ENCODE measurements at regions not wholly inside any gene's neighbourhood (a gene's known extent, or its start where the extent isn't known, plus 50 kb on each side); places are given as distances from the start of the nearest gene placed in this dataset.
A peak's percentile ranks its signal among the peaks of the same experiment; 100 is the strongest.
"Not testable (repeated sequence)": the region's sequence is repeated elsewhere in the genome, so short reads cannot be mapped to it uniquely, and the experiment has no call there.

DNA sequence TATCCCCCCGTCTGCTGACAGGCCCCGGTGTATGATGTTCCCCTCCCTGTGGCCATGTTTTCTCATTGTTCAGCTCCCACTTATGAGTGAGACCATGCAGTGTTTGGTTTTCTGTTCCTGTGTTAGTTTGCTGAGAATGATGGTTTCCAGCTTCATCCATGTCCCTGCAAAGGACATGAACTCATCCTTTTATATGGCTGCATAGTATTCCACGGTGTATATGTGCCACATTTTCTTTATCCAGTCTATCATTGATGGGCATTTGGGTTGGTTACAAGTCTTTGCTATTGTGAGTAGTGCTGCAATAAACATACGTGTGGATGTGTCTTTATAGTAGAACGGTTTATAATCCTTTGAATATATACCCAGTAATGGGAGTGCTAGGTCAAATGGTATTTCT lies 244.7 kb downstream of the NEBL start:
- not testable (repeated sequence) for DNase-seq

DNA sequence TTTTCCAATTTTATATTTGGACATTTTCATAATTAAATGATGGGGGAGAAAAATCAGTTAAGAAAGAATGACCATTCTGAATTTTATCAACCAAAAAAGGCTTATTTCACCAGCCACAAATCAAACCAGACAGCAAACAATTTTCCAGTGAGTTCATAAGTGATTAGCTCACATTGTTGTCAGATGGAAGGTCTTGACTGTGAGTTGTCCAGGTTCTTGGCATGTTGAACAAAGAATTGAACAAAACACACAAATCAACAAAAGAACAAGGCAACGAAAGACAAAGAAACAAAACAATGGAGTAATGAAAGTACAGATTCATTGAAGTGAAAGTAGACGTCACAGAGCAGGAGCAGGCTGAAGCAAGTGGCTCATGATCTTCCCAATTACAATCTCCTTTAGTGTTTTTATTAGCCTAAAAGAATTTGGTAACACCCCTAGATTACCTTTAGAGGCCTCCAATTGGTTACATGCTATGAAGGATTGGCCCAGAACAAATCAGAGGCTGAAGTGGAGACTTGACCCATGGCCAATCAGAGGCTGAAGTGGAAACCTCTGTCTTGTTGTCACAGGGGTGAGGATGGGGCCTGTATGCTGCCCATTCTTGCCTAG lies 248.7 kb downstream of the NEBL start:
- no peak for DNase-seq

DNA sequence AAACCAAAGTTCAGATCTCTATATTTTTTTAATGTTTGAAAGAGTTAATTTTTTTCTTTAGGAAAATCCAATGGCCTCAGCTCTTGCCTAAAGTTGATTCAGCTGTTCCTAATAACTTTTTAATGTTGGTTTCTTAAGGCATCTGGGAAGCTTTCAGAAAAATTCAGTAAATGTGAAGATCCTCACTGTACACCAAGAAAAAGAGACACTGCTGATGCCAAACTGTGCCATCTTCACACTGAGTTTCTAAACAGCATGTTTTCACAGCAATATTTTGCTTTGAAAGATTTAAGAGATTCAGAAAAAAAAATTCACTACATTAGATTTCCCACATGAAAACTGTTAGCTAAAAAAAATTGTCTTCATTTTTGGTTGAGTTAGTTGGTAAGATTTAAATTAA lies 249.4 kb downstream of the NEBL start:
- no peak for DNase-seq

DNA sequence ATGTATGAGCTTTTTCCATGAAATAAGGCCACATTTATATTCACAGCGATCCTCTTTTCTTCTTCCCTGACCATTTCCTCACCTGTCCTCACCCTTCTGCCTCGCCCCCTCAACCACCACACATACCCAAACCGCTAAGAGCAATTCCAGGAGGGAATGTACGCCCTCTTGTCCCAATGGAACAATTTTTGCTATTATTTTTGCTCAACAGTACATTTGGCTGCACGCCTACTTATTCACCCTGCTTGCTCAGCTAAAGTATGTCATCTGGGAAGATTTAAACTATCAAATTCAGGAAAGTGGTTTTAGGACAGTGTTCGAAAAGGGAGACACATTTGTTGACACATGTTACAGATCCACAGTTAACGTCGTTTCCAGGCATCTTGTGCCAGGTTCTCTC lies 252.7 kb downstream of the NEBL start:
- DNase-seq = no peak

DNA sequence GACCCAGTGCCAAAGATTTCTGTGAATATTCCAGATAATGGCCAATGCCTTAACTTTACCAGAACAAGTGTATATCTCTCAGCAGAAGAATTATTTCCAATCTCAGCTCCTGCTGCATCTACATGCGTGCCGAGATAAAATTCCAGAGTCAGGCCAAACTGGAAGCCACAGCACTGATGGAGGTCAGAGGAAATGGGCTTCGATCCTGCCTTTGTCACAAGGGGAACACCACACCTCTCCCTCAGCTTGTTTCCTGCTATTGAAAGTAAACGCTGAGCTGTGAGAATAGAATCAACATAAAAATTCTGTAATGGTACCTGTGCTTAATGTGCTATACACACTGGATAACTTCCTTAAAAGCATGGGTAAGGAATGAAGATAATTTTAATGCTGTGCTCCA lies 255.5 kb downstream of the NEBL start:
- DNase-seq = no peak

DNA sequence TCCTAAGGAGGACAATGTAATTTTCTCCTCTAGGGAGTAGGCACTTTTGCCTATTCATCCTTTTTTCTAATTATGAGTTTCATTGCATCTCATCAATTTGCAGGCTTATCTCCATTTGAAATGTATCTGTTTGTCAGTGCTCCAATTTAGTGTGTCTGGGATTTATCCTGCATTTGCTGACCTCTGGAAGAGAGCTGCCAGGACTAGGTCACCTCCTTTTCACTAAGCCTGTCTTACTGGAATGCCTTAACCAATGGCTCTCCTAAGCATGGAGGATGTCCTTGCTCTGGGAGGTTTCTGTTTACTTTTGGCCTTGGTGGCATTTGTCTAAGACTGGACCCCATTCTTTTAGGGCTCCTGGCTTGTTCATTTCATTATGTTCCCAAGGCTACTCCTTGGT lies 261.5 kb downstream of the NEBL start:
- no peak for DNase-seq

DNA sequence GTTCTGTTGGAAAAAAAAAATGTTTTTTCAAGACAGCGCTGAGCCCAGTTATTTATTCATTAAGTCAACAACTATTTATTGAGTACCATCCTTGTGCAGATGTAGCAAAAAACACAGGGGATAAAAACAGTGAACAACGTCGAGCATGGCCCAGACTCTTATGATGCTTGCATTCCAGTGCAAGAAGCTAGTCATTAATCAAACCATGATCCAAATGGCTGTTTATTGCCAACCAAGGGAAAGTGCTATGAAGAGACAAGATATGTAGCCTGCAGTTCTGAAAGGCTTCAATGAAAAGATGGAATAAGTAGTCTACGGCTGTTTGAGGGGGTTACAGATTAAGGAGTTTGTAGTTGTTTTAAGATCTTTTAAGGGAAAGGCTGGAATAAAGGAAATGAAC lies 262.3 kb downstream of the NEBL start:
- no peak for DNase-seq

DNA sequence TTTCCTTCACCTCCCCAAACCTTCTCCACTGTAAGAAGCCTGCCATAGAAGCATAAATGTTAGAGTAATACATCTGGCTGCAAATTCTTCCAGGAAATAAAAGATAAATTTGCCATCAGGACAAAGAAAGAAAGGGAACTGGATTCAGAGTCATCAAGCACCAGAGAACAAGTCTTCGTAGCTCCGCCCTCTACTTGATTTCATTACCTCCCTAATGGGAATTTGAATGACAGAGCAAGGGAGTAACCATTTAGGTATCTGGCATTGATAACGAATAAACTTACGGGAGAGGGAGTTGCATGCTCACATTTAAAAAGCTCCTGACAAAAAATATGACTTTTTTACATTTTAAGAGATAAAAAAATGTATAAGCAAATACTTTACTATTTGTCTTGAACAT lies 263.4 kb downstream of the NEBL start:
- DNase-seq = no peak

DNA sequence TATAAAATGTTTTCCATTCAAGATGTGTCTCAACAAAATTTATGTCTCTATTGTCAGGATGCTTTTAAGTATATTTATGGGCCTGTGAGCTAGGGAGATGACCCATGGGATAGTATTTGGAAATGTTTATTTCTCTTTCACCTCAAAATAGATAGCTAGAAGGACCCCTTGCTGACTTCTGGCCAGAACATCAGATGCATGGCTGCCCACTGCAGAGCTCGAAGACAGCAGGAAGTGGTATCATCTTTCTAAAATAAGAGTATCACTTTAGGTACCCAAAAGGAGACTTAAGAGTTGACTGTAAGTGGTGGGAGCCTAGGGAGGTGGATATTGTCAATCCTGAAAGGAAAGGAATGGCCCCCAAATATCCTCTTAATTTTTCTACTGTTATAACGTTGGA lies 264.4 kb downstream of the NEBL start:
- DNase-seq = no peak

DNA sequence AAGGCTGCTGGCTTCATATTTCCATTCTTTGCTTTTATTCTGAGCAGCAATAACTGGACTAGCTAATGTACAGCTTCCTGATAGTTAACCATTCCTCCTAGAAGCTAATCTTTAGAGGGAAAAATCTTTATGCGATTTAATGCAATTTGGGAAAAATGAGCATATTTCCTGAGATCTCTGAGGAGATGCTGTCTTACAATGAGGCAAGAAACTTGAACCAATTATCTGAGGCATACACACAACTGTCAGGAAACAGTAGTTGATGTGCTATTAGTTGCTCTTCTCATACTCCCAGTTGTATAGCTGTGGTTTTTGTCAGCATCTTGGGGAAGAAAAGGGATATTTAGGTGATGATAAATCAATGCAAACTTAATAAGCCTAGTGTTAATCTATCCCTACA lies 265.9 kb downstream of the NEBL start:
- no peak for DNase-seq

DNA sequence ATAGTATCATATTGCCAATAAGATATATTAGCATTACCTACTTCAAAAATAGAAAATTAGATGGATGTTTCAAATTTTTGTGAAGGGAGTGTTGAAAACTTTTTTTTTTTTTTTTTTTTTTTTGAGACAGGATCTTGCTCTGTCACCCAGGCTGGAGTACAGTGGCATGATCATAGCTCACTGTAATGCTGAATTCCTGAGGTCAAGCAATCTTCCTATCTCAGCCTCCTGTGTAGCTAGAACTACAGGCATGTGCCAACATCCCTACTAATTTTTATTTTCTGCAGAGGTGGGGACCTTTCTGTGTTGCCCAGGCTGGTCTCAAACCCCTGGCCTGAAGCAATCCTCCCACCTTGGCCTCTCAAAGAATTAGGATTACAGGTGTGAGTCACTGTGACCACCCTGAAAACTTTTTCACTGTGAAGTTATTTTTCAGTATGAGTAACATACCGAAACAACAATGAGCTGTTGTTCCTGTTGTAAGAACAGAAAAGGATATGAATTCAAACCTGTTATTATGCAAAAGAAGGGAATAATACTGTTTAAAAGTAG lies 266.9 kb downstream of the NEBL start:
- no peak for DNase-seq

DNA sequence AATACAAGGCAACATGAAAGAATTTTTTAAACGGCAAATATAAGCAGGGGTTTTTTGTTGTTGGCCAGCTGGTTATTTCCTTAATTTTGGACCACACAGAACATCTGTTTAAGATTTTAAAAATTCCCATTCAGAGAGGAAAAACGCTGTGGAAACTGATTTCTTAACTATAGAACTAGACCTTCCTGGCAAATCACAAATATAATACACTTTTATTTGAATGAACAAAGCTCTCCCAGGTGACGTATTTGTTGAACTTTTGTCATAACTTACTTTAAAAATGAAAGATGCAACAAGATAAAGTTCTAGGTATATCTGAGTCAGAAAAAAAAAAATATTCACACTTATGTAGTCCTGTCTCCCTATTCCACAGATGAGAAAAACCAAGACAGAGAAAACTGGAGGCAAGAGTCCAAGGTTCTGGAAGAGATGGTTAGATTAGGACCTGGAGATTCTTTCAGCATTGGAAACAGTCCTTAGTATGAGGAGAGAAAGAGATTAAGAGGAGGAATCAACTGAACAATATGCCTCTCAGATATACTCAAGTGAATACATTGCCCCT lies 269.1 kb downstream of the NEBL start:
- DNase-seq = no peak

DNA sequence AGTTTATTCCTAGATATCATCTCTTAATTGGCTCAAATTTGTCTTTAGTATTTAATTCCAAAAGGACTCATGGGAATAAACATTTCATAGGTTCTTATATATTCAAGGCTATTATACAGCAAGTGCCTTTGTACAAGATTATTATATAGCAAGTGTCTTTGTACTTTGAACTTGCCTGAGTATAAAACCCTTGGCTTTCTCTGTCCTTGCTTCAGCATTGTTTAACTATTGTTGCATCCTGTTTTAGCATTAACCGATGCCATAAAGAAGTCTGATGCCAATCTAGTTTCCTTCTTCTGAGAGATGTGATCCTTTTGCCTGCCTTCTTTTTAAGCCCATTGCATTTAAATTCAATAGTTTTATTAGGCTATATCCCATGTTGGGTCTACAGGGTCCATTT lies 270.0 kb downstream of the NEBL start:
- DNase-seq = no peak

DNA sequence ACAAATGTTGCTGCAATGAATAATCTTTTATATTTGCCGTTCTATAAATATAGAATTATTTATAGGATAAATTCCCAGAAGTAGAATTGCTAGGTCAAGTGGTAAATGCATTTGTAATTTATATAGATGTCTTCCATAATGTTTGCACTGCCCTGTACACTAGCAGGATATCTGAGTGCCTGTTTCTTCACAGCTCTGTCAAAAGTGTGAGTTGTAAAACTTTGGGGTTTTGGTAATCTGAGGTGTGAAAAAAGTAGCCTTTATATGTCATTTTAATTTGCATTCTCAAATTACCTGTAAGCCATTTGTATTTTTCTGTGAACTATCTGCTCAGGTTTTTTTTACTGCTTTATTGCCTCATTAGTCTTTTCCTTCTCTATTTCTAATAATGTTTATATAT lies 271.2 kb downstream of the NEBL start:
- no peak for DNase-seq

DNA sequence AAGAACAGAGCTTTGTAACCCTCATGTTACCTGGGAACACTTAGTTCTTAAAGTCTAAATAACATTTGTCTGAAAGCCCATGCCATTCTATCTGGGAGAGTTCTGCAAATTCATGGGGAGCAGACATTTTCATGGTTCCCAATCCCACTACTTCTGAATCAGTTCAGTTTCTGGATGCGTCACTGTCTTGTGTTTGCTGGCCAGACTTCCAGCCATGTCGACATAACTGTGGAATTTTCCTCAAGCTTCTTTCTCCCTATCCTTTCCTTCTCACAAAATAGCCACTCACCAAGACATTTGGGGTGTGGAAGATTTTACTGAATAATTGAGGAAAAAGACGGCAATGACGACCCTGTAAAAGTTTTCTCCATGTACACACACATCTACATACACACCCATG lies 272.5 kb downstream of the NEBL start:
- DNase-seq = no peak

DNA sequence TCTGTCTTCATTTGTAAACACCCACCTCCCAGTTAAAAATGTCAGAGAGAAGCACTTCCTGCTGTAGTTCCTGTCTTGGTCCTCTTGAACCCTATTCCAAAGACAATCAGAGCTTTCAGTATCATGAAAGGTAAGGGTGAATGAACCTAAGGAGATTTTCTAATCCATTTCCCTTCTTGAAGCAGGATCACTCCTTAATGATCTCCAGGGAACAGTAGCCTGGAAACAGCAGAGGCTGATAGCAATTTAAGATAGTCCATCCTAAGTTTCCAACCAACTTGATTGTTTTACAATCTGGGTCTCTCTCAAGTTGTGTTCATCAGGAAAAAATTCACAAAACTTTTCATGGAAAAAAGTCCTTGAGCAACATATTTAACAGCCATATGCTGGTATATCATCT lies 273.6 kb downstream of the NEBL start:
- no peak for DNase-seq

DNA sequence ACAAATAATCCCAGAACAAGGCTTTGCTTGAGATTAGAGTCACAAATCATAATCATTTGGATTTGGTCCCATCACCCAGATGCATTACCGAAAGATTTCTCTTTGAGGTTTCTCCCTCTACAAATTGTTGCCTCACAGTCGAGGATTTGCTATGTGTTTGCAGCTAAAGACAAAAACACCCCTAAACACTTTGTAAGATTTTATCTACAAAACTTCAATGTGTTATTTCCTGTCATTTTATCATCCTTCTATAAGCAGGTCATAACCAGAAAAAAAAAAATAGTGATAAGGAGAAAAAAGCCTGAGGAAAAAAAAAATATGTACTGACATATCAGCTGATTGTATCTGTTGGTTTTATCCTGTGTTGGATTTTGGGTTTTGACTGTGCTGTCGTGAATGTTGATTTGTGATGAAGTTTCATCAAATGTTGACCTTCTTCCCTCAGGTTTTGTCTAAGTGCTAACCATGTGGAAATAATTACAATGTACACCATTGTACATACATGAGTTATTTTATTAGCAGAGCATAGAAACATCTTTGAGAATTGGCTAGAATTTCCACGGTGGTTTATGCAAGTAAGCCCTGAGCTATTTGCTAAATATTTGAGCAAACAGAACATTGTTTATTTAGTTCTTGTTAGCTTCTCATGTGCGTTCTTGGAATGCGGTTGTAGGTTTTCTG lies 274.4 kb downstream of the NEBL start:
- DNase-seq = peak; percentile 79

DNA sequence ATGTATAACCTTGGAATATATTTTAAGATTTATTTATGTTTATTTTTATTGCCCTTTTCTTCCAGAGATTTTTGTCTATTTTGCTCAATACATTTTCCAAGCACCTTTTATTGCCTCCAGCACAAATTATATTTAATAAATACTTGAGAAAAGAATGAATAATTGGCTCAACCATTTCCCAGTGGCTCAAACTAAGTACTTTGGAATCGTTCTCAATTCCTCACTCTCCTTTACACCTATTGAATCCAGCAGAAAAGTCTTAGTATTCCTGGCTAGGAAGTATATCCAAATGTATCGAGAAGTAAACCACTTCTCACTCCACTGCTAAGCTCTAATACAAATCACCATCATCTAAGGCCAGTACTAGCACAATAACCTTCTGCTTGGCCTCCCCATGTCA lies 276.1 kb downstream of the NEBL start:
- DNase-seq = no peak

DNA sequence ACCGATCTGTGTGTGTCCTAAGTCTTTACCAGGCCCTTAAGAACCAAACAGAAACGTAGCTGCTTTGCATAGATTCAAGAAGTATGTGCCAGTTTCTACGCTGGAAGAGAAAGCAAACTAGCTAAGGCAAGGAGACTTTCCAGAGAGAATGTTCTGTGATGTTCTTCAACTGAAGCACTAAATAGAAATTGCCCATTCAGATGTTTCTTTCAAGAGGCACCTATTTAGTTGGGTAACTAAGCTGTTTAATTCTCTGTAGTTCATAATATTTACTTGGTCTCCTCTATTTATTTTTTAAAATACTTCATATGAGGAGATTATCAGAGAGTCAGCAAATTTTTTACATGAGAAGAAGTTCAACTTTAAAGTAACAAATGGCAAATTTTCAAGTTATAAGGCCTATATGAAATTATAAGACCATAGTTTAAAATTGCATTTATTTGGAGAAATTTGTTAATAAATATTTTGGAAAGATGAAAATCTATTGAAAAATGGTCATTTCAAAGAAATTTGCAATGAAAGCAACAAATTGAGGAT lies 279.0 kb downstream of the NEBL start:
- no peak for DNase-seq

DNA sequence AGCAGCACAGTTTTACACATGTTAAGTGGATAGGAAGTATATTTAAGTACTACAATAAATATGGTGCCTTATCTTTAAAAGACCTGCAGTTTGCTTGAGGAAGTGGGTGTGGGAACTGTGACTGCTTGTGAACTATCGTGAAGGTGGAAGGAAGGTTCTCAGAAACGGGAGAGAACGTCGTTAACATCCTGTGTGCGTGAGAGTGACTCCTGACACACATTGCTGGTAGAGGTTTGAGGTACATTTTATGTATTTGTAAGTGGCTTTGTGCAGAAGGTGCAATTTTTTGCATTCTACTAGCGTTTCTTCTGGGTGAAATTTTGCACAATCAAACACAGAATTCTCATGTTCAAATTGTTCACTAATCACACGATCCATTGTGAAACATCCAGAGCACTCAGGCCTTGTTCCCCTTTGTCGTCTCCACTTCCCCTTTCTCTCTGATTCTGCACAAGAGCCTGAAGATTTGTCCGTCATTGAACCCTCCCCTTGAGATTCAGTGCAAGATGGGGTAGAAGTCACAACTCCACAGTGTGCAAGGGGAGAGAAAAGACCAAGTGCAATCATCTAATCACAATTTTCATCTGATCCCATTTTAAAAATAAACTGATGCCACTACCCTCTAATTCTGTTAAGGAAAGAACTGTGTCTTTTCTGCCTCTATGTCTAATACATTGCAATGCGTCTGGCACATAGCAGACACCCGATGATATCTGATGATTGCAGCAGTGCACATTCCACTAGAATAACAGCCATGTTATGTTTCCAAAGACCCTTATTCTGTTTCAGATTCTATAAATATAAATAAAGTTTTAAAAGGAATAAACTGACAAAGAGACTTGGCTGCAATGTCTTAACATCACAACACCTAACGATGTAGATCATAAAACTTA lies 279.9 kb downstream of the NEBL start:
- no peak for DNase-seq

DNA sequence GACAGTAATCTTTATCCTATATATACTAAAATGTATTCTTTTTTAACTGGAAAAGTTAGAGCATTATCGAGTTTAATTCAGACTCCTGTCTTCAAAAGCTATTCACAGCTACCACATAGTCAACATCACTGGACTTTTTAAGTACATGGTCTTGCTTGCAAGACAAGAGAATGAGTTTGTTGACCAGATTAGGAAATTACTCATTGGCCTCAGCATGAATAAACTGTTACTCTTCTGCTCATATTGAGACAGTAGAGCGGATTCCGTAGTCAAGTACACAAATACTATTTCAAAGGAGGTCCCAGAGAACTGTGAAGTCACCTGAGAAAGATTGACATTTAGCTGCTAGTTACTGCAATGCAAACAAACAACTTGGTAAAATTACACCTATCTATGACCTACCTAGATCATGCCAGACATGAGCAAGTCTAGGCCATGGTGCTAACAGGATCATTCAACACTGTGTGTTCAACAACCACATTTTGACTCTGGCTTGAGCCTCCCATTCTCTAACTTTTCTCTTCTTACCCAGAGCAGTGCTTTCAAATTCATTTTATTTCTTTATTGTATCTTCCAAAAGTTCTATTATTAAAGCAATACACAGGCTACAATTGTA lies 280.9 kb downstream of the NEBL start:
- DNase-seq = no peak

DNA sequence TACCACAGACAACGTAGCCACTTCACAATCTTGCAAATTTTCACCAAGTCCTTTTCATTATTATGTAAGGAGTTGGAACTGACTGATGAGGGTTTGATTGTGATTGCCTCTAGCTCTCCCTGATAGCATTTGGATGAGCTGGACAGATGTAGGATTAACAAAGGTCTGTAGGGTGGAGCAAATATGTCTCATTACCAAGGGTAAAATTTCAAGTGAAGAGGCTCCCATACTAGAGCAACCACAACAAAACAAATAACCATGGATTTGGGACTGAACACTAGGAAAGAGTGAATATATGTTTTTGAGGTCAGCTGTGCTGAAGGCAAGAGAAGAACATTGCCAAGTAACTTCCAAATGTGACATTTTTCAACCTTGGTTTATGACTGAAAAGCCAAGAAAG lies 281.7 kb downstream of the NEBL start:
- DNase-seq = no peak

DNA sequence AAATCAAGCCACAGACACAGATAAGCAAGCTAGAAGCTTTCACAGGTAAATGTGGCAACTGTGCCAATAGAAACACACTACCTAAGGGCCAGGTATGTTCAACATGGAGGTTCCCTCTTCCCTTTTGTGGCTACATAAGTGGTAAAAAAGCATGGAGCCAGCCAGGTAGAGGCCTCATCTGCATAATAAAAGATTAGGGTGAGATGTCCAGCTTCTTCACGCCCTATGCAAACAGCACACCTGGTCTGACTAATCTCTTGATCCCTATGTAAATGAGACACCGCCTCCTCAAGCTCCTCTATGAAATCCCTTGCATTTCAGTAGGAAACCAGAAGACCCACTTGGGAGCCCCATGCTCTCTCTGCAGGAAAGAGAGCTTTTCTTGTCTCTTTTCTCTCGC lies 282.2 kb downstream of the NEBL start:
- DNase-seq = no peak

All from kidney glomerular epithelial cell (primary cell).